DMS 273 treated with DMSO at 0.1 percent for 48 hours (cell line): ENCODE measurements at regions not wholly inside any gene's neighbourhood (a gene's known extent, or its start where the extent isn't known, plus 50 kb on each side); places are given as distances from the start of the nearest gene placed in this dataset.

ENCODE experiments used
- DNase-seq: peaks from one replicate; lab custom pipeline; 2025; lab: John Stamatoyannopoulos, UW

- no peak for DNase-seq
These were observed 77.8 kb downstream of the VCPKMT start for GRCh38 chr14:50038398-50039119.

GRCh38 chr14:50039120-50039517 lies 77.3 kb downstream of the VCPKMT start:
- no peak for DNase-seq

- DNase-seq: no peak
These were observed 76.5 kb downstream of the VCPKMT start for GRCh38 chr14:50039734-50040400.

- no peak for DNase-seq
These were observed 76.0 kb downstream of the VCPKMT start for GRCh38 chr14:50040401-50040775.

- no peak for DNase-seq
These were observed 75.4 kb downstream of the VCPKMT start for GRCh38 chr14:50040895-50041465.

- no peak for DNase-seq
These were observed 74.4 kb downstream of the VCPKMT start for GRCh38 chr14:50041980-50042379.

- DNase-seq: no peak
These were observed 72.2 kb downstream of the VCPKMT start for GRCh38 chr14:50044042-50044651.

- no peak for DNase-seq
These were observed 71.2 kb downstream of the VCPKMT start for GRCh38 chr14:50045039-50045711.

- DNase-seq: no peak
These were observed 70.5 kb downstream of the VCPKMT start for GRCh38 chr14:50045837-50046236.

- DNase-seq: no peak
These were observed 69.1 kb downstream of the VCPKMT start for GRCh38 chr14:50047274-50047676.

GRCh38 chr14:50049093-50049492 lies 67.3 kb downstream of the VCPKMT start:
- no peak for DNase-seq

GRCh38 chr14:50049703-50050570 lies 66.4 kb downstream of the VCPKMT start:
- DNase-seq: no peak

GRCh38 chr14:50051106-50051505 lies 65.3 kb downstream of the VCPKMT start:
- DNase-seq: no peak

- DNase-seq: no peak
These were observed 64.7 kb downstream of the VCPKMT start for GRCh38 chr14:50051706-50052105.

GRCh38 chr14:50052517-50052916 lies 63.9 kb downstream of the VCPKMT start:
- no peak for DNase-seq

GRCh38 chr14:50053935-50054334 lies 62.4 kb downstream of the VCPKMT start:
- DNase-seq: no peak

- DNase-seq: no peak
These were observed 60.7 kb downstream of the VCPKMT start for GRCh38 chr14:50055461-50056228.

- no peak for DNase-seq
These were observed 59.9 kb downstream of the VCPKMT start for GRCh38 chr14:50056435-50056834.

GRCh38 chr14:50057331-50057730 lies 59.0 kb downstream of the VCPKMT start:
- DNase-seq: no peak

GRCh38 chr14:50058113-50058512 lies 58.3 kb downstream of the VCPKMT start:
- DNase-seq: no peak
